HK-2 (cell line): ENCODE measurements at regions not wholly inside any gene's neighbourhood (a gene's known extent, or its start where the extent isn't known, plus 50 kb on each side); places are given as distances from the start of the nearest gene placed in this dataset.

Experiments
- DNase-seq: peaks from one replicate; pipeline ENCODE4 v3.0.0-alpha.2; 2018; ENCODE audit not compliant: unreplicated experiment

DNA sequence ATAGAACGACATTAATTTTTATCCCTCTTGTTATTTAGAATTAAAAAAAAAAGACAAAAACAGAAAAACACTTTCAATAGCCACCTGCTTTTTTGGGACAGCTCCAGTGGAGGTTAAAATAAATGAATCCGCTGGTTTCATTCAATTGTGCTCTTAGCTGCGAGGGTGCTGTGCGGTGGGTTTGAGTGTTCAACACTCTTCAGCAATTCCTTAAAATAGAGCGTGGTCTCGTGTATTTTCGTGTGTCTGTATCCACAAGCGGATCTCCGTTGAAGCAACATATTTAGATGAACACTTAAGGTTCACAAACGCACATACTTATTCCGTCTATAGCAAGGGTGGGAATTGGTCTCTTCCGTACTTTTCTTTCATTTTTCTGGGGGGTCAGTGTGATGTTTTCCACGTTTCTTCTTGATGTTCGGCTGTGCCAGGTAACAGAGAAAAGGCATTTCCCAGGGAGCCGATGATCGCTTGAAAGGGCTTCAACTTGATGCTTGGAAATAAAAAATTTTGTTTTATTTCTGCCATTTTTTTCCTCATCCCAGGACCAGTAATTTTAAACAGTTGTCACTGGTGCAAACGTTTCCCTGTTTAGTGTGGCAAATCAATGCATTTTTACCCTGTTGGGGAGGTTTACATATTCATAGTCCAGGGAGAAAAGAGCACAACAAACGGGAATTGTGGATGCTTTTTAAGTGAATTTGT is 297.9 kb downstream of the IRF8 start:
- no peak for DNase-seq

GRCh38 chr16:86198206-86199118 is 299.5 kb downstream of the IRF8 start:
- DNase-seq = no peak

GRCh38 chr16:86199182-86199581 is 300.2 kb downstream of the IRF8 start:
- no peak for DNase-seq

DNA sequence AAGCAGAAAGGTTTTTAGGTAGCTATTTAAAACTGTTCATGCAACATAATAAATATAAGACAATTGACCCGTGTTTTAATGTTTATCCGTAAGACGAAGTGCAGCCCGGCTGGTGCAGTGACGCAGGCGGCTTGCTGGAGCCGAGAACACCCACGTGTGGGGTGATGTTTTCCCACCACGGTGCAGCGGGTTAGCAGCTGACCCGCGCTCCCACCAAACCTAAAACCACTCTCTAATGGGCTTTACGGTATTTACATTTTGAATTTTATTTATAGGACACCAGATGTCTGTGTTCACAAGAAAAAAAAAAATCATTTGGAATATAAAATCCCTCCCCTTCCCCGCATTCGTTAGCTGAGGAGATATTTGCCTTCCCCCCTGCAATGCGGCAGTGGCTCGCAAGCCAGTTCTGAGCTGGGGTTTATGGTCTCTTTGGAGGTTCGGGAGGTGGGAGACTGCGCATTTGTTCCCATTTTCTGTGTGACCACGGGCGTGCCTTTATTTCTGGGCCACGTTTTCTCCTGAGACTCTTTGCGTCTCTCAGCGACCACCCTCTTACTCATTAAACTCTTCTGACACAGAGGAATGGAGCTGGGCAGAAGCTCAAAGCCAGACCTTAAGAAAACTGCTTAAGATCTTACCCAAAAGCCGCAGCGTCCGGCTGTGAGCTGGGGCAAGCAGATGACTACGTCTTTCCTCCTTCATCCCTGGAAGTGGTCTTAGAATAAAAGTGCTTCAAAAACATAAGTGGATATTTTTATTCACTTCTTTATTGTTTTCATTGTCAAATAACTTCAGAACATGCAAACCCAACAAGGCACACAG is 301.1 kb downstream of the IRF8 start:
- no peak for DNase-seq

GRCh38 chr16:86200722-86201121 is 301.8 kb downstream of the IRF8 start:
- no peak for DNase-seq

DNA sequence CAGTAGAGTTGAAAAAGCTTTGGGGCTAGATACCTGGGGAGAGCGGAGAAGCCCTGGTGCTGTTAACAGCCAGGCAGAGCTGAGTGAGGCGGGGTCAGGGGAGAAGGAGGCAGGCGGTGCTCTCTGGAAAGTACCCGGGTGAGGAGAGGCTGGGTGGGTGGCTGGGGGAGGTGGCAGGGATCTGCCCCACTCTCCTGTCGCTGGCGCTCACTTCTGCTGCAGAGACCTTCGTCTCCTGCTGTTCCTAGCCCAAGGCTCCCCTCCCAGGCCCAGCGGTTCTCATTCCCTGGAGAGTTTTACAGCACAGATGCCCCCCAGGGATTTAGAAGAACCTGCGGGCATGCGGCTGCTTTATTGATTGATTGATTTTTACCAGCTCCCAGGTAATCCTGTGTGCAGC is 302.8 kb downstream of the IRF8 start:
- DNase-seq = no peak

- no peak for DNase-seq
Observed at GRCh38 chr16:86202267-86202666, 303.3 kb downstream of the IRF8 start.

DNA sequence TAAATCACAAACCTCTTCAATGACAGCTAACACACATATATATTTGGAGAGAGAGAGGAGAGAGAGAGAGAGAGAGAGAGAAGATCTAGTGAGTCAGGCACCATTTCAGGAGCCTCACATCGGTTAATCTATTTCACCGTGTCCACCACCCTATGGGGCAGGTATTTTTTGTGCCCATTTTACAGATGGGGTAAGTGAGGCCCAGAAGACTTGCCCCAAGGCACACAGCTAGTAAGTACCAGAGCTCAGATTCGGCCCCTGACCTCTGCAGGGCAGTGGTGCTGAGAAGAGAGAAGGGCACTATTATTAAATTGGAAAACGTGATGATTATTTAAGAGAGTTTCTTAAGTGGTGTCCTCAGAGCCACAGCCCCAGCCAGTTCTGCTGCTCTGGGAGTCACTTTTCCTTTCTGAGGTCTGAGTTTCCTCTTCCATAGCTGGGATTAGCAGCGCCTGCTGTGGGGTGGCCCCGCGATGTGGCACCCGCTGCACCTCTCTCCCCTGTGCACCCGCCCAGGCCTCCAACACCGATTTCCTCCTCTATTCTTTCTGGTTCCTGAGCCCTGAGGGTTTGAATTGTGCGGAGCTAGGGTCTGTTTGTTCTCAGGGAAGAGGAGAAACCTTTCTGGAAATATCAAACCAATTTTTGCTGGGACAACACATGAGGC is 303.9 kb downstream of the IRF8 start:
- no peak for DNase-seq

- no peak for DNase-seq
Observed at GRCh38 chr16:86203557-86204275, 304.8 kb downstream of the IRF8 start.

DNA sequence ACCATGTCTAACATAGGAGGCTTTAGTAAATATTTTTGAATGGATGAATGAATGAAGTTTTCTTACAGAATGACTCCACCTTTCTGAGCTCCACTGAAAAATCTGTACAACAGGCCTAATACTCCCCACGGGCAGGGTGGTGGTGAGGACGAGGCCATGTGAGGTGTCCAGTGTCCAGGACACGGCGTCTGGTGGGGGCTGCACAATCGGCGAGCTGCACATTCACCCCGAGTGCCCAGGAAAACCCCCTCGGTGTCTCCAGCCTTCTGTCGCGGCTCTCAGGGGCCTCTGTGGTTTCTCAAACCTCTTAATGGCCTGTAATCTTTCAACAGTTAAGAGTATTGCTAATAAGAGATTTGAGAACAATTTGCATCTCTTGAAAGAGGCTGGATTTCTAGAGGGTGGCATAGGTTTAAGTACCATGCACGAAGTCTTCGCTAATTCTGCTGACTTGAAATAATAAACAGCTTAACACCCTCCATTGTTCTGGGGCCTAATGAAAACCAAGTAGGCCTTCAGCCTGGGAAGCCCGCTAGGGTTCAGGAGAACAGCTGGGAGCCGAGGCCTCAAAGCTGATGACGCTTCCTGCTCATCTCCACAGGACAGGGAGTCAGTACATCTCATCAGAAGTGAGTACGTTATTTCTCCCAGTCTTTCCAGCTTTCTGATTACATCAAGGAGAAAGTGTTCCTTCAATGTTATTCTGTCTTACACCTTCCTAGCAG is 304.6 kb upstream of the FOXF1 start:
- no peak for DNase-seq

DNA sequence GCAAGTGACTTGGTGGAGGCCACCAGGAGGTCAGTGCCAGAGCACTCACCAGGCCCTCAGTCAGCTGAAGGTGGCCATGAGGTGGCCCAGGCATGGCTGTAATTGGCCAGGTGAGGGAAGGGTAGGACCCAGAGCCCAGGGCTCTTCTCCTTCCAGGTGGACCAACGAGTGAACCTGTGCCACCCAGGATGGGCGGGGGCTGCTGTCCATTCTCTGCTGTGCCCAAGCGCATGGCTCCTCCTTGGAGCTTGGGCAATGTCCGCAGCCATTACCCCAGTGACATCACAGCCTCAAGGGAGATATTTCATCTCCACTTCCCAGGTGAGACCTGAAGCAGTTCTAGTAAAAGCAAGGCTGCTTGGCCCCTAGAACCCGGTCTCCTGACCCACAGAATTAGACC is 303.0 kb upstream of the FOXF1 start:
- no peak for DNase-seq

GRCh38 chr16:86209202-86209601 is 301.1 kb upstream of the FOXF1 start:
- DNase-seq = no peak

DNA sequence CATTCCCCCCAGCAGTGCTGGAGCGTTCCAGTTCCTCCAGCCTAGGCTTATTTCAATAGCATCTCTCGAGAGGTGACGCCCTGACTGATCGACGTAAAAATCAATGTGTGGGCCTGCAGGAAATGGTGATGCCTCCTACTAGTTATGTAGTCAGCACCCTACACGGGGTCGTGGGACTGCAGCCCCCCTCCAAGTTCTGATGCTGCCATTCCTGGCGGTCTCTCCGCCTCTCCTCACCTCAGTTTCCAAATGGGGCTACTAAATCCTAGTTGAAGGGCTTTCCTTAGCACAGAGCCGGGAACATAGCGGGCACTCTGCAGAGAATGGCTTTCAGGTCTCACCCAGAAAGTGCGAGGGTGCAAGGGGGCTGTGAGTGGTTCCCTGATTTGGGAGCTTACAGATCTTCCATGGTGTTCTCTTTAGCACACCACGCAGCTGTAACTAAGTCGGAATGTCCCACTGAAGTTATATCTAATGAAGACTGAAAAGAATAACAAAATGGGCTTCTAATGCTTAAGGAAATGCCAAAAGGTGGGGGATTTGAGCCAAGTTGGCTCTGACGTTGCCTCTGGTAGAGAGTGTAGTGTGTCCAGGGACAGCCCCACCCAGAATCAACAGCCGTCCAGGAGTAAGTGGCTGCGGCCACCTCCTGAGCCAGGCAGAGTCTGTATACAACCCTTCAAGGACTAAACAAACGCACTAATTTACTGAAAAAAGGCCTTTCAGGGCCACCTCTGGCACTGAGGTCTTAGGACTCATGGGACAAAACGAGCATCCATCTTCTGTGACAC is 299.7 kb upstream of the FOXF1 start:
- DNase-seq = no peak

DNA sequence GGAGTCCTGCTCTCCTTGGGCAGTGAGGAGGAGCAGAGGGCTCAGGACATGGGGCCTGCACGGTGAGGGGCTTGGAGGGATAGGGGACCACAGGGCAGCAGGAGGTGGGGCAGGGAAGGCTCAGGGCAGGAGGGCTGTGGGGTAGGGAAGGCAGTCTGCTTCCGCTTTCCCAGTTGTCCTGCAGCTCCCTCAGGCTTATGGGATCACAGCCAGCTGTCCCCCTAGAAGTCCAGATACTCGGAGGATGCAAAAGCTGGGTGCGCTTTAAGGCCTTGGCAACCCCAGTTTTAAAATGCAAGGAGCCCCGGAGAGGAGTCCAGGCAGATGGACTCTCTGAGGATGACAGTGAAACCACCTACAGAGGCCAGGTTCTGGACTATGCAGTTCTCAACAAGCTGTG is 299.1 kb upstream of the FOXF1 start:
- no peak for DNase-seq

GRCh38 chr16:86211800-86212199 is 298.5 kb upstream of the FOXF1 start:
- no peak for DNase-seq

DNA sequence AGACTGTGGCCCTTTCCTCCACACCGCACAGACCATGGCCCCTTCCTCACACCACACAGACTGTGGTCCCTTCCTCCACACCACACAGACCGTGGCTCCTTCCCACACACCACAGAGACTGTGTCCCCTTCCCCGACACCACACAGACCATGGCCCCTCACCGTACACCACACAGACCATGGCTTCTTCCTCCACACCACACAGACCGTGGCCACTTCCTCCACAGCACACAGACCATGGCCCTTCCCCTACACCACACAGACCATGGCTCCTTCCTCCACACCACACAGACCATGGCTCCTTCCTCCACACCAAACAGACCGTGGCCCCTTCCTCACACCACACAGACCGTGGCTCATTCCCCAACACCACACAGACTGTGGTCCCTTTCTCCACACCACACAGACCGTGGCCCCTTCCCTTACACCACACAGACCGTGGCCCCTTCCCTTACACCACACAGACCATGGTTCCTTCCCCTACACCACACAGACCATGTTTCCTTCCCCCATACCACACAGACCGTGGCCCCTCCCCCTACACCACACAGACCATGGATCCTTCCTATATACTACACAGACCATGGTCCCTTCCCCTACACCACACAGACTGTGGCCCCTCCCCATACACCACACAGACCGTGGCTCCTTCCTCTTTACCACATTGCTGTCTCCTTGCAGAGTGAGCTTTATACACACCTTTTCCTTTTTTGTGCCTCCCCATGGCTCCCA is 297.5 kb upstream of the FOXF1 start:
- DNase-seq = no peak

DNA sequence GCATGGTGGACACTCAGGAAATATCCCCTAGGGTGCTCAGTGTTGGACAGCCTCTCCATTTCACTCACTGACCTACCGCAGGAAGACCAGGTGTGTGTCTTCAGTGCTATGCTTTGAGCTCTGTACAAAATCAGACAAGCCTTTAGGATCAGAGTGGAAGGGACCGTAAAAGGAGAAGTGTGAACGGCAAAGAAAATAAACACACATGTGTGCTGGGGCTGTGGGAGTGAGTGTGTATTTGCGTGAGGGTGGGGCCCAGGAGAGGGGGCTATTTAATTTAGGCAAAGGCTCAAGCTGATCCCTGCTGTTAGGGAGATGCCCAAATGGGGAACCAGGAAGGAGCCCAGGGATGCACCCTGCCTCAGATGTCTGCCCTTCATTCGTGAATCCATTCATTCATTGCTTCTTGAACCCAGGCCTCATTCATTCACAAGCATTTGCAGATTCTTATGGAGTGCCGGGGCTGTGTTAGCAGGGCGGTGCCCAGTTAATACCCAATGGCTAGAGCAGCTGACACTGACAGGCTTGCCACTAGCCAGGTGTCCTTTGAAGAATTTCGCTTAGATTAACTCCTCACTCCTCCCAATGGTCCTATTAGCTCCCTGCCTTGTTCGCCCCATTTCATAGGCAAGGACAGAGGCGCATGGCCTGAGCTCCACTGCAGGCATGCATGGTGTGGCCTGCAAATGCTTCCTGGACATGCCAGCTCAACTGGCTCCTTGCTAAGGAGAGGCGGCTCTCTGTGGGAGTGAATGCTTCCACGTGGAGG is 296.7 kb upstream of the FOXF1 start:
- no peak for DNase-seq
